ENCODE measurements at regions not wholly inside any gene's neighbourhood (a gene's known extent, or its start where the extent isn't known, plus 50 kb on each side); places are given as distances from the start of the nearest gene placed in this dataset.

- H3K36me3 ChIP-seq (ENCODE audit: control insufficient read depth, insufficient read depth, low read length), result no peaks in the 10 kb centered on the region
- H2AK5ac ChIP-seq (ENCODE audit: low read depth, low read length), result no peak overlapping the region
- H3K9me3 ChIP-seq (ENCODE audit: control insufficient read depth, insufficient read depth, low read length), result no peaks in the 10 kb centered on the region
- H3K23ac ChIP-seq (ENCODE audit: low read depth, low read length), result no peak overlapping the region
- in situ Hi-C loops (cut with MboI; ENCODE audit: low sequenced_read_pairs), result no loop called here
- CTCF ChIA-PET, result no interaction called here
- H4K20me1 ChIP-seq (ENCODE audit: insufficient read depth, low read length), result no peaks in the 10 kb centered on the region
- no peak overlapping the region for H4K5ac ChIP-seq (ENCODE audit: low read depth, low read length)
- H2BK15ac ChIP-seq (ENCODE audit: low read depth, low read length), result no peak overlapping the region
- no peaks in the 10 kb centered on the region; the same call in 1 of the 2 replicates for H3K27me3 ChIP-seq (ENCODE audit: control insufficient read depth, insufficient read depth, low read length)
- H2BK120ac ChIP-seq (ENCODE audit: low read depth, low read length), result no peak overlapping the region
- no peak overlapping the region for H4K91ac ChIP-seq (ENCODE audit: insufficient read depth, low read depth, low read length)
- dilution Hi-C loops (cut with HindIII; ENCODE audit: low sequenced_read_pairs, unreplicated experiment), result no loop called here
- H3K79me1 ChIP-seq (ENCODE audit: low read depth in 1 of 2, low read length in 2 of 2), result no peaks in the 10 kb centered on the region
- 88% methylated on average over 1 of the region's 1 CpG; no CpG with 5 or more reads in 1 of the 2 experiments for WGBS, 2 experiments (ENCODE audit: extremely low coverage in 2 of 2, insufficient read length in 1 of 2)
- H2AFZ ChIP-seq (replicated peaks; ENCODE audit: low read length, poor library complexity), result no peak overlapping the region
- H3K4me1 ChIP-seq (ENCODE audit: control insufficient read depth, insufficient read depth, low read length), result peaks cover 2% of the 10 kb centered on the region; the same call in 1 of the 2 replicates
- no peaks in the 10 kb centered on the region; the same call in 1 of the 2 replicates for H3K9me1 ChIP-seq (ENCODE audit: insufficient read depth, low read length)
- no peak overlapping the region for H3K4me2 ChIP-seq (ENCODE audit: low read depth, low read length)
- no peak overlapping the region for H3K4me3 ChIP-seq (ENCODE audit: insufficient read depth, low read depth, low read length)
- H2BK5ac ChIP-seq (ENCODE audit: low read depth, low read length, poor library complexity, severe bottlenecking), result no peak overlapping the region
- TF ChIP-seq FOS (IDR thresholded peaks at IDR 0.05; ENCODE audit: low read depth, low read length) (no peak), CHD1 (IDR thresholded peaks at IDR 0.05; ENCODE audit: low read depth, low read length) (no peak), ELK1 (IDR thresholded peaks at IDR 0.05; ENCODE audit: borderline replicate concordance, low read depth, low read length) (no peak), CEBPB (IDR thresholded peaks at IDR 0.05; ENCODE audit: low read depth, low read length) (no peak), RAD21 (IDR thresholded peaks at IDR 0.05; ENCODE audit: low read length) (no peak)
- no peak overlapping the region for H4K8ac ChIP-seq (ENCODE audit: low read depth in 2 of 2, low read length in 2 of 2)
- no peak overlapping the region for H3K18ac ChIP-seq (ENCODE audit: low read depth, low read length)
- POLR2A ChIA-PET (ENCODE audit: unreplicated experiment), result no interaction called here
- H3K56ac ChIP-seq (ENCODE audit: extremely low read depth, insufficient read depth, low read length), result no peak overlapping the region
- intact Hi-C loops (cut with micrococcal nuclease), result no loop called here
- no peak overlapping the region for H2AK9ac ChIP-seq (replicated peaks; ENCODE audit: low read depth, low read length, poor library complexity)
- ATAC-seq (ENCODE audit: low read depth) (no peak), DNase-seq (no peak)
- H3K14ac ChIP-seq (replicated peaks; ENCODE audit: low read depth, low read length), result no peak overlapping the region
- no peak overlapping the region for H3K4ac ChIP-seq (ENCODE audit: low read depth, low read length)
- H3K27ac ChIP-seq (ENCODE audit: insufficient read depth, low read length), result no peak overlapping the region
- no peak overlapping the region for H3K9ac ChIP-seq (ENCODE audit: low read depth, low read length)
- BruUV-seq (replicated peaks), result no TSS peak
- H2BK20ac ChIP-seq (ENCODE audit: low read depth, low read length), result no peak overlapping the region
Measured at GRCh38 chrX:9273744-9274143, 191.1 kb upstream of the TBL1X start.

All from IMR-90 (cell line).